Adrenal gland (tissue), 5 donors: ENCODE measurements at regions not wholly inside any gene's neighbourhood (a gene's known extent, or its start where the extent isn't known, plus 50 kb on each side); places are given as distances from the start of the nearest gene placed in this dataset.

ENCODE experiments used
- POLR2A ChIP-seq, 2 donors: fragments of 450-650 bp; IDR thresholded peaks; one replicate each; pipeline ENCODE4 v1.6.1; 2017; ENCODE audit warnings: antibody characterized with exemption in 2 of 2, mild to moderate bottlenecking in 2 of 2, moderate library complexity in 1 of 2
- TF ChIP-seq, protein P1 (sequence below), 6 experiments: fragments of 450-650 bp in 4 of 6; fragments of 200-600 bp in 2 of 6; sonication (generic) in 1 of 6; IDR thresholded peaks; 1 replicate in 5 of 6; 2 replicates in 1 of 6; pipeline versions ENCODE4 v1.5.1 to v1.8.0; 2016 to 2021; ENCODE audit warnings: antibody characterized with exemption in 6 of 6, mild to moderate bottlenecking in 2 of 6, moderate library complexity in 1 of 6
- donor health status: DM: no; HTN: no; CAD: no.

DNA sequence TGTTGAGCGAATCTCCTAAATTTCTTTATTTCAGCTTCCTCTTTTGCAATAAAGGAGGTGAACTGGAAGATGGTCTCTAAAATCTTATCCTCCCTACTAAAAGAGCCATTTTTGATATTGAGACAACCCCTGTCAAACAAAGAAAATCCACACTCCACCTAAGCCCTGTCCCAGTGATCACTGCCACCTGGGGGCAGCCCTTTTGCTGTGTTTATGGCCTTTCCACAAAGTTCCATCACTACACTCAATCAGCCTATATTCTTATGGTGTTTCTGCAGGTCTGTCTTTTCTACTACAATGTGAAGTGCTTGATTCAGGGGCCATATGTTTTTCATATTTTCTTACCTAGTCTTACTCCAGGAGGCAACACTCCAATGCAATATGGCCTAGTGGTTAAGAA, 163.7 kb downstream of the BMP4 start:
- TF ChIP-seq POLR2A (IDR thresholded peaks at IDR 0.05): no peak
- TF ChIP-seq, protein P1, sequence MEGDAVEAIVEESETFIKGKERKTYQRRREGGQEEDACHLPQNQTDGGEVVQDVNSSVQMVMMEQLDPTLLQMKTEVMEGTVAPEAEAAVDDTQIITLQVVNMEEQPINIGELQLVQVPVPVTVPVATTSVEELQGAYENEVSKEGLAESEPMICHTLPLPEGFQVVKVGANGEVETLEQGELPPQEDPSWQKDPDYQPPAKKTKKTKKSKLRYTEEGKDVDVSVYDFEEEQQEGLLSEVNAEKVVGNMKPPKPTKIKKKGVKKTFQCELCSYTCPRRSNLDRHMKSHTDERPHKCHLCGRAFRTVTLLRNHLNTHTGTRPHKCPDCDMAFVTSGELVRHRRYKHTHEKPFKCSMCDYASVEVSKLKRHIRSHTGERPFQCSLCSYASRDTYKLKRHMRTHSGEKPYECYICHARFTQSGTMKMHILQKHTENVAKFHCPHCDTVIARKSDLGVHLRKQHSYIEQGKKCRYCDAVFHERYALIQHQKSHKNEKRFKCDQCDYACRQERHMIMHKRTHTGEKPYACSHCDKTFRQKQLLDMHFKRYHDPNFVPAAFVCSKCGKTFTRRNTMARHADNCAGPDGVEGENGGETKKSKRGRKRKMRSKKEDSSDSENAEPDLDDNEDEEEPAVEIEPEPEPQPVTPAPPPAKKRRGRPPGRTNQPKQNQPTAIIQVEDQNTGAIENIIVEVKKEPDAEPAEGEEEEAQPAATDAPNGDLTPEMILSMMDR (IDR thresholded peaks at IDR 0.05): no peak
